T-helper 1 cell treated with Interleukin-12 subunit alpha and Interleukin-12 subunit beta and Interleukin-4 antibody, amounts not matched to agents 30 ng/mL and 1 ng/mL, for 36 hours (primary cell): ENCODE measurements at regions not wholly inside any gene's neighbourhood (a gene's known extent, or its start where the extent isn't known, plus 50 kb on each side); places are given as distances from the start of the nearest gene placed in this dataset.

Experiments used
- intact Hi-C: fragments of 100-400 bp; cut with micrococcal nuclease; formaldehyde crosslinking; loops from one replicate; pipeline ENCODE4 v1.15.1; 2024

- intact Hi-C loops = no loop called here
Observed at GRCh38 chr12:128043317-128043716, 223.7 kb upstream of the TMEM132C start.

GRCh38 chr12:128047266-128048060, 219.5 kb upstream of the TMEM132C start:
- intact Hi-C loops = no loop called here

- intact Hi-C loops = no loop called here
Observed at GRCh38 chr12:128052331-128052730, 214.6 kb upstream of the TMEM132C start.

- intact Hi-C loops = no loop called here
Observed at GRCh38 chr12:128052777-128053176, 214.2 kb upstream of the TMEM132C start.

- intact Hi-C loops = no loop called here
Observed at GRCh38 chr12:128055567-128055966, 211.4 kb upstream of the TMEM132C start.

- intact Hi-C loops = no loop called here
Observed at GRCh38 chr12:128056136-128056801, 210.7 kb upstream of the TMEM132C start.

- intact Hi-C loops = no loop called here
Observed at GRCh38 chr12:128057586-128057985, 209.4 kb upstream of the TMEM132C start.

GRCh38 chr12:128059621-128060370, 207.2 kb upstream of the TMEM132C start:
- intact Hi-C loops = loop anchor here (10.0 kb wide), 2 partner anchors 375 to 775 kb away; no protein-coding TSS in a partner anchor

- intact Hi-C loops = loop anchor here (5.0 to 10.0 kb wide), 3 partner anchors 383 to 783 kb away; no protein-coding TSS in a partner anchor
Observed at GRCh38 chr12:128068211-128068610, 198.8 kb upstream of the TMEM132C start.

GRCh38 chr12:128069359-128069997, 197.5 kb upstream of the TMEM132C start:
- intact Hi-C loops = loop anchor here (5.0 to 10.0 kb wide), 3 partner anchors 385 to 785 kb away; no protein-coding TSS in a partner anchor

- intact Hi-C loops = no loop called here
Observed at GRCh38 chr12:128073937-128074336, 193.0 kb upstream of the TMEM132C start.

GRCh38 chr12:128075332-128075731, 191.6 kb upstream of the TMEM132C start:
- intact Hi-C loops = no loop called here

- intact Hi-C loops = no loop called here
Observed at GRCh38 chr12:128076188-128076587, 190.8 kb upstream of the TMEM132C start.

- intact Hi-C loops = no loop called here
Observed at GRCh38 chr12:128077211-128077916, 189.6 kb upstream of the TMEM132C start.

- intact Hi-C loops = no loop called here
Observed at GRCh38 chr12:128077917-128078298, 189.1 kb upstream of the TMEM132C start.

GRCh38 chr12:128078301-128078971, 188.5 kb upstream of the TMEM132C start:
- intact Hi-C loops = no loop called here

- intact Hi-C loops = no loop called here
Observed at GRCh38 chr12:128079446-128079845, 187.5 kb upstream of the TMEM132C start.

GRCh38 chr12:128083132-128083729, 183.7 kb upstream of the TMEM132C start:
- intact Hi-C loops = no loop called here

GRCh38 chr12:128088926-128089325, 178.0 kb upstream of the TMEM132C start:
- intact Hi-C loops = loop anchor here (5.0 kb wide), 1 partner anchor 527 kb away; no protein-coding TSS in a partner anchor

- intact Hi-C loops = loop anchor here (5.0 kb wide), 1 partner anchor 528 kb away; no protein-coding TSS in a partner anchor
Observed at GRCh38 chr12:128089961-128090360, 177.0 kb upstream of the TMEM132C start.
